ENCODE measurements at regions not wholly inside any gene's neighbourhood (a gene's known extent, or its start where the extent isn't known, plus 50 kb on each side); places are given as distances from the start of the nearest gene placed in this dataset.

DNA sequence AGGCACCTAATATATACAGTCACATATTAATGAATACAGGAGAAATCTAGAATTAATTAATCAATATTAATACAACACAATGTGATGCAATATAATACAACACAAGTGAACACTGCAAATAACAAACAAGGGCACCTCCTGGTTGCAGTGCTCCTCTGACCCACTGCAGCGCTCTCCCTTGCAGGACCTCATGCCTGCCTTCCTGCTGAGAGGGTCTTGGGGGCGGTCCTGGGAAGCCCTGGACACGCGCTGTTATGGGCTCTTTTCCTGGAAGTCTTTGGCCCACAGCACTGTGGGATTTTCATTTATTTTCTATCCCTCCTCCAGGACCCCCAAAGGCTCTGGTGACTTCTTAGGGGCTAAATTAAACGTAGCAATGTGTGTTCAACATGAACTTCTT, 485.8 kb downstream of the IRX1 start:
- no peak overlapping the region for H3K4me3 ChIP-seq (ENCODE audit: control extremely low read depth in 1 of 5, extremely low read depth in 1 of 5, insufficient read depth in 1 of 5, low read depth in 2 of 5, low read length in 4 of 5)
- ChIA-PET CTCF (no interaction called here), POLR2A (no interaction called here)
- no peak overlapping the region for H3K4me2 ChIP-seq (replicated peaks; ENCODE audit: low read depth, low read length, poor library complexity, severe bottlenecking)
- DNase-seq: no peak
- H3K4me1 Mint-ChIP-seq: no peaks in the 10 kb centered on the region
- H3K27me3 ChIP-seq (replicated peaks in 1 of 4; ENCODE audit: control extremely low read depth in 1 of 4, control insufficient read depth in 3 of 4, insufficient read depth in 4 of 4, low read length in 3 of 4): no peaks in the 10 kb centered on the region
- TF ChIP-seq, protein P1, sequence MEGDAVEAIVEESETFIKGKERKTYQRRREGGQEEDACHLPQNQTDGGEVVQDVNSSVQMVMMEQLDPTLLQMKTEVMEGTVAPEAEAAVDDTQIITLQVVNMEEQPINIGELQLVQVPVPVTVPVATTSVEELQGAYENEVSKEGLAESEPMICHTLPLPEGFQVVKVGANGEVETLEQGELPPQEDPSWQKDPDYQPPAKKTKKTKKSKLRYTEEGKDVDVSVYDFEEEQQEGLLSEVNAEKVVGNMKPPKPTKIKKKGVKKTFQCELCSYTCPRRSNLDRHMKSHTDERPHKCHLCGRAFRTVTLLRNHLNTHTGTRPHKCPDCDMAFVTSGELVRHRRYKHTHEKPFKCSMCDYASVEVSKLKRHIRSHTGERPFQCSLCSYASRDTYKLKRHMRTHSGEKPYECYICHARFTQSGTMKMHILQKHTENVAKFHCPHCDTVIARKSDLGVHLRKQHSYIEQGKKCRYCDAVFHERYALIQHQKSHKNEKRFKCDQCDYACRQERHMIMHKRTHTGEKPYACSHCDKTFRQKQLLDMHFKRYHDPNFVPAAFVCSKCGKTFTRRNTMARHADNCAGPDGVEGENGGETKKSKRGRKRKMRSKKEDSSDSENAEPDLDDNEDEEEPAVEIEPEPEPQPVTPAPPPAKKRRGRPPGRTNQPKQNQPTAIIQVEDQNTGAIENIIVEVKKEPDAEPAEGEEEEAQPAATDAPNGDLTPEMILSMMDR (IDR thresholded peaks at IDR 0.05): no peak
- TF ChIP-seq EZH2 (IDR thresholded peaks at IDR 0.05; ENCODE audit: borderline replicate concordance, insufficient read depth, low read depth, low read length, poor library complexity, severe bottlenecking): no peak
- no peaks in the 10 kb centered on the region for H3K79me2 ChIP-seq (ENCODE audit: control insufficient read depth, insufficient read depth, low read length)
- ATAC-seq (ENCODE audit: low read depth): no peak
- peaks cover 8% of the 10 kb centered on the region for H3K9me3 Mint-ChIP-seq (ENCODE audit: insufficient read depth)
- H3K27ac Mint-ChIP-seq: no peak overlapping the region
- H3K4me3 Mint-ChIP-seq: no peak overlapping the region
- no peak overlapping the region for H3K27ac ChIP-seq (ENCODE audit: low read length in 2 of 2)
- no peaks in the 10 kb centered on the region for H4K20me1 ChIP-seq (ENCODE audit: control insufficient read depth, insufficient read depth, low read length, poor library complexity, severe bottlenecking)
- intact Hi-C loops (cut with micrococcal nuclease): no loop called here
- 100% methylated on average over 1 of the region's 5 CpGs for WGBS (ENCODE audit: insufficient coverage)
- no peak overlapping the region for H3K9ac ChIP-seq (ENCODE audit: low read length)
- H3K9me3 ChIP-seq (ENCODE audit: control extremely low read depth in 1 of 3, control insufficient read depth in 2 of 3, insufficient read depth in 1 of 3, low read length in 2 of 3): peaks cover 0 to 10% (median 0%) of the 10 kb centered on the region in 3 donors
- no peaks in the 10 kb centered on the region for H3K4me1 ChIP-seq (ENCODE audit: control insufficient read depth in 2 of 2, insufficient read depth in 2 of 2, low read length in 2 of 2)
- no peaks in the 10 kb centered on the region for H3K36me3 ChIP-seq (replicated peaks in 1 of 2; ENCODE audit: control extremely low read depth in 1 of 2, control insufficient read depth in 1 of 2, extremely low read depth in 1 of 2, insufficient read depth in 2 of 2, low read length in 1 of 2)
- no peak overlapping the region for H2AFZ ChIP-seq (ENCODE audit: insufficient read depth, low read depth, low read length, poor library complexity, severe bottlenecking)
- no peaks in the 10 kb centered on the region for H3K27me3 Mint-ChIP-seq

DNA sequence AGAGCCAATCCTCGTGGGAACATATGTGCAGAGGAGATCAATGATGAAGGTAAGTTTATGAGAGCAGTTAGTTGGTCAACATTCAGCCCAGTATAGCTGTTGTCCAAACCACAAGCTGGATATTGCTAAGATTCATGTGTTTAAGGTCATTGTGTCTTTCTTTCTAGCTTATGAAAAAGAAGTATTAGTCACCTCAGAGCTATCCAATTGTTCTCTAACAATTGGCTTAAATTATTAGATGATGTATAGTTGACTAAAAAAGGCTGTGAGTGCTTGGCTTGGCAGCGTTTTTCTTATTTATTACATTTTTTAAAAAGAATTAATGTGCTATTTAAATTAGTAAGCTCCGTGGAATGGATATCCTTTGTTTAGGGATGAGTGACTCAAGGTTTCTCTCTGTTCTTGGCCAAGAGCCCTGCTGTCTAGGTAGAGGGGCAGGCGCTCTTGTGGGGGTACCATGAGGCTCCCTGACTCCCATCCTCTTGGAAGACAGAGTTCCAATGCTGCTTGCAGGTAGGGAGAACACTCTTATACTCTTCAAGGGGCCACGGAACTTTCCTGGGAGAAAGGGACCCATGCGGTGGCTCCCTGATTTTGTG, 487.4 kb downstream of the IRX1 start:
- CTCF ChIA-PET: no interaction called here
- no peak overlapping the region for H3K4me2 ChIP-seq (replicated peaks; ENCODE audit: low read depth, low read length, poor library complexity, severe bottlenecking)
- H3K4me1 ChIP-seq (ENCODE audit: control insufficient read depth in 2 of 2, insufficient read depth in 2 of 2, low read length in 2 of 2): no peaks in the 10 kb centered on the region

More for the DNA sequence above, 487.4 kb downstream of the IRX1 start:
- POLR2A ChIA-PET: no interaction called here
- Histone ChIP-seq H3K79me2 (ENCODE audit: control insufficient read depth, insufficient read depth, low read length) (no peaks in the 10 kb centered on the region), H3K9ac (ENCODE audit: low read length) (no peak overlapping the region), H3K4me3 (ENCODE audit: control extremely low read depth in 1 of 5, extremely low read depth in 1 of 5, insufficient read depth in 1 of 5, low read depth in 2 of 5, low read length in 4 of 5) (no peak overlapping the region), H3K27ac (ENCODE audit: low read length in 2 of 2) (no peak overlapping the region), H3K36me3 (replicated peaks in 1 of 2; ENCODE audit: control extremely low read depth in 1 of 2, control insufficient read depth in 1 of 2, extremely low read depth in 1 of 2, insufficient read depth in 2 of 2, low read length in 1 of 2) (no peaks in the 10 kb centered on the region), H2AFZ (ENCODE audit: insufficient read depth, low read depth, low read length, poor library complexity, severe bottlenecking) (no peak overlapping the region), H3K9me3 (ENCODE audit: control extremely low read depth in 1 of 3, control insufficient read depth in 2 of 3, insufficient read depth in 1 of 3, low read length in 2 of 3) (peaks cover 0 to 10% (median 0%) of the 10 kb centered on the region in 3 donors), H3K27me3 (replicated peaks in 1 of 4; ENCODE audit: control extremely low read depth in 1 of 4, control insufficient read depth in 3 of 4, insufficient read depth in 4 of 4, low read length in 3 of 4) (no peaks in the 10 kb centered on the region), H4K20me1 (ENCODE audit: control insufficient read depth, insufficient read depth, low read length, poor library complexity, severe bottlenecking) (no peaks in the 10 kb centered on the region)
- WGBS (ENCODE audit: insufficient coverage): 84% methylated on average over 2 of the region's 6 CpGs
- intact Hi-C loops (cut with micrococcal nuclease): no loop called here
- no peak overlapping the region for H3K27ac Mint-ChIP-seq
- DNase-seq: no peak
- H3K4me1 Mint-ChIP-seq: no peaks in the 10 kb centered on the region
- ATAC-seq (ENCODE audit: low read depth): no peak
- no peaks in the 10 kb centered on the region for H3K27me3 Mint-ChIP-seq
- H3K9me3 Mint-ChIP-seq (ENCODE audit: insufficient read depth): peaks cover 8% of the 10 kb centered on the region
- TF ChIP-seq, protein P1 (IDR thresholded peaks at IDR 0.05): no peak
- TF ChIP-seq EZH2 (IDR thresholded peaks at IDR 0.05; ENCODE audit: borderline replicate concordance, insufficient read depth, low read depth, low read length, poor library complexity, severe bottlenecking): no peak
- H3K4me3 Mint-ChIP-seq: no peak overlapping the region
